ENCODE measurements at regions not wholly inside any gene's neighbourhood (a gene's known extent, or its start where the extent isn't known, plus 50 kb on each side); places are given as distances from the start of the nearest gene placed in this dataset.
"Not testable (repeated sequence)": the region's sequence is repeated elsewhere in the genome, so short reads cannot be mapped to it uniquely, and the experiment has no call there.

DNA sequence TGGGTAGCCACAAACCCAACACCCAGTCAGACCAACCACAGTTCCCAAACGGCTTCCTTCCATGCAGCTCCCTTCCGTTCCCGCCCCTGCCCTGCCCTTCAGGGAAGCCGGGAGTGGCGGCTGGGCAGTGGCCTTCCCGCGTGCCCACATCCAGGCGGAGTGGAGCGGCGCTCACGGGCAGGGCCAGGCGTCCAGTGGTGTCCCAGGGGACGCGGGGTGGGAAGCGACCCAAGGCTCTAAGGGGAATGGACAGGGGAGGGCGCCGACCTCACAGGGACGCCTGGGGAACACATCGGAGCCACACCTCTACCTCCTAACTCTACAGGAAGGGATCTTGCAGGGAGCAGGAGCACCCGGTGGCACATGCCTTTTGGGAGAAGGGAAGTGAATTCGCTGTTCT is 225.9 kb upstream of the MGAT5 start:
- ChIA-PET POLR2A (no interaction called here), CTCF (no interaction called here)
- no peaks in the 10 kb centered on the region for H3K36me3 Mint-ChIP-seq
- no peak overlapping the region for H3K4me3 Mint-ChIP-seq
- H3K9me3 Mint-ChIP-seq = no peaks in the 10 kb centered on the region
- no peaks in the 10 kb centered on the region for H3K4me1 Mint-ChIP-seq (ENCODE audit: low read depth)
- H3K27ac Mint-ChIP-seq = no peak overlapping the region
- peaks cover 26% of the 10 kb centered on the region for H3K27me3 Mint-ChIP-seq
- no peak for DNase-seq
- intact Hi-C loops (cut with micrococcal nuclease) = loop anchor here (10.0 kb wide), 1 partner anchor 143 kb away; no protein-coding TSS in a partner anchor

DNA sequence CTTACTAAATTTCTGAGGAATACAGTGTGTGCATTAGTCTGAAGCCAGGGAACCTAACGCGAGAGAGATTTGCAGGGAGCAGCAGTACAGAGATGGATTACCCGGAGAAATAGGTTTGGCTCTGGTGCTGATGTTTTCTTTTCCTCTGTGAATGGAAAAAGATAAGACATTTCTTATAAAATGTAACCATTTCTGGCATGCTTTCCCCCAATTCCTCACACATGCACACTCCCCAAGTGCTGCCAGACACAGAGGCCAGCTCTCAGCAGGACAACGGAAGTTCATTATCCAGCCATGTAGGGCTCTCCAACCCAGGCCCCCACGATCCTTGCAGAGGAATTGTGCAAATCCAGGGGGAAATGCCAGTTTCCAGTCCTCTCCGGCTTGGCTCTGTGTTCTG is 224.5 kb upstream of the MGAT5 start:
- H3K36me3 Mint-ChIP-seq = no peaks in the 10 kb centered on the region
- intact Hi-C loops (cut with micrococcal nuclease) = loop anchor here (10.0 kb wide), 1 partner anchor 145 kb away; no protein-coding TSS in a partner anchor
- no peak overlapping the region for H3K4me3 Mint-ChIP-seq
- peaks cover 27% of the 10 kb centered on the region for H3K27me3 Mint-ChIP-seq
- ChIA-PET POLR2A (no interaction called here), CTCF (no interaction called here)
- H3K27ac Mint-ChIP-seq = no peak overlapping the region
- DNase-seq = no peak
- H3K9me3 Mint-ChIP-seq = no peaks in the 10 kb centered on the region
- no peaks in the 10 kb centered on the region for H3K4me1 Mint-ChIP-seq (ENCODE audit: low read depth)

DNA sequence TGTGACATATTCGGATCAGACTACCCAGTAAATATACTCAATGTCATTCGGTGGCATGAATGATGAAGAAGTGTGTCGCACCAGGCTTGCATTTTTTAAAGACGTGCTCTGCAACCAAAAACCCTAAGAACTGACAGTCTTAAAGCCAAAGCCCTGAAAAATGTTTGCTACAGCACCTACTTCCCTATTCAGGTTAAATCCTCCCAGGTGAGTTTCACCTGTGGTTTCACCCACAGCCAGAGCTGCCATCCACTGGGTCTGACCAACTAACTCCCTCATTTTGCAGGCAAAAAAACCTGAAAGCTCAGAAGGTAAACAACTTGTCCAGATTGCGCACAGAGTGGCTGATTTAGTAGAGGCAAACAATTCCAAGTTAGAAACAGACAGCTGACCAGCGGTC is 222.3 kb upstream of the MGAT5 start:
- Mint-ChIP-seq H3K36me3 (no peaks in the 10 kb centered on the region), H3K4me1 (ENCODE audit: low read depth) (no peaks in the 10 kb centered on the region), H3K27ac (no peak overlapping the region), H3K9me3 (no peaks in the 10 kb centered on the region), H3K4me3 (no peak overlapping the region), H3K27me3 (peaks cover 21% of the 10 kb centered on the region)
- CTCF ChIA-PET = no interaction called here
- intact Hi-C loops (cut with micrococcal nuclease) = no loop called here
- POLR2A ChIA-PET = no interaction called here
- no peak for DNase-seq

- no peak for DNase-seq
- intact Hi-C loops (cut with micrococcal nuclease) = no loop called here
- H3K27ac Mint-ChIP-seq = no peak overlapping the region
- H3K9me3 Mint-ChIP-seq = peaks cover 12% of the 10 kb centered on the region
- no peak overlapping the region for H3K4me3 Mint-ChIP-seq
- peaks cover 8% of the 10 kb centered on the region for H3K4me1 Mint-ChIP-seq (ENCODE audit: low read depth)
- POLR2A ChIA-PET = no interaction called here
- CTCF ChIA-PET = no interaction called here
- peaks cover 4% of the 10 kb centered on the region for H3K27me3 Mint-ChIP-seq
- H3K36me3 Mint-ChIP-seq = peaks cover 5% of the 10 kb centered on the region
Measured at GRCh38 chr2:134035605-134036370, 218.1 kb upstream of the MGAT5 start.

DNA sequence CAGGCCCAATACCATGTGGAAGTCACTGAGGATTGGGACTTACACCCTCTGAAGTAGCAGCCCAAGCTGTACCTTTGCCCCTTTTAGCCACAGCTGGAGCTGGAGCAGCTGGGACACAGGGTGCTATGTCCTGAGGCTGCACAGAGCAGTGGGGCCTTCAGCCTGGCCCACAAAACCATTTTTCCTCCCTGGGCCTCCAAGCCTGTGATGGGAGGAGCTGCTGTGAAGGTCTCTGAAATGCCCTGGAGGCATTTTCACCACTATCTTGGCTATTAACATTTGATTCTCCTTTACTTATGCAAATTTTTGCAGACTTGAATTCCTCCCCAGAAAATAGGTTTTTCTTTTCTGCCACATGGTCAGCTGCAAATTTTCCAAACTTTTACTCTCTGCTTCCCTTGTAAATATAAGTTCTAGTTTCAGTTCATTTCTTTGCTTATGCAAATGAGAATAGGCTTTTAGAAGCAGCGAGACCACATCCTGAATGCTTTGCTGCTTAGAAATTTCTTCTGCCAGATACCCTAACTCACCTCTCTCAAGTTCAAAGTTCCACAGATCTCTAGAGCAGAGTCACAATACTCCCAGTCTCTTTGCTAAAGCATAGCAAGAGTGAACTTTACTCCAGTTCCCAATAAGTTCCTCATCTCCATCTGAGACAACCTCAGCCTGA is 213.8 kb upstream of the MGAT5 start:
- POLR2A ChIA-PET = no interaction called here

GRCh38 chr2:134040626-134041172 is 213.2 kb upstream of the MGAT5 start:
- CTCF ChIA-PET; H3K4me3 Mint-ChIP-seq; H3K27me3 Mint-ChIP-seq; H3K36me3 Mint-ChIP-seq; intact Hi-C loops (cut with micrococcal nuclease); DNase-seq; POLR2A ChIA-PET; H3K27ac Mint-ChIP-seq: not testable (repeated sequence)
- Mint-ChIP-seq H3K4me1 (ENCODE audit: low read depth) (peaks cover 26% of the 10 kb centered on the region), H3K9me3 (peaks cover 16% of the 10 kb centered on the region)

More for the DNA sequence above, 213.8 kb upstream of the MGAT5 start:
- Mint-ChIP-seq H3K27me3 (peaks cover 2% of the 10 kb centered on the region), H3K27ac (no peak overlapping the region), H3K4me1 (ENCODE audit: low read depth) (peaks cover 26% of the 10 kb centered on the region), H3K4me3 (no peak overlapping the region), H3K9me3 (peaks cover 16% of the 10 kb centered on the region), H3K36me3 (peaks cover 6% of the 10 kb centered on the region)
- no peak for DNase-seq
- CTCF ChIA-PET = no interaction called here
- intact Hi-C loops (cut with micrococcal nuclease) = no loop called here

DNA sequence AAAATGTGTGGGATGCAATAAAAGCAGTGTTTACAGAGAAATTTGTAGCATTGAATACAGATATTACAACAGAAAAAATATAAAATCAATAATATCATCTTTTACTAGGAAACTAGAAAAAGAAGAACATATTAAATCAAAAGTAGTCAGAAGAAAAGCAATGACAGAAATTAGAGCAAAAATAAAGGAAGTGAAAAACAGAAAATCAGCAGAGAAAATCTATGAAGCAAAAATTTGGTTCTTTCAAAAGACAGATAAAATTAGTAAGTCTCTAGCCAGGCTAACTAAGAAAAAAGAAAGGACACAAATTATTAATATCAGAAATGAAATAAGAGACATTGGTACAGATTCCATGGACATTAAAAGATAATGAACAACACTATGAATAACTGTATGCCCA is 212.0 kb upstream of the MGAT5 start:
- peaks cover 6% of the 10 kb centered on the region for H3K27me3 Mint-ChIP-seq
- POLR2A ChIA-PET = no interaction called here
- CTCF ChIA-PET = no interaction called here

GRCh38 chr2:134043028-134043427 is 210.8 kb upstream of the MGAT5 start:
- H3K27ac Mint-ChIP-seq; CTCF ChIA-PET; H3K27me3 Mint-ChIP-seq; POLR2A ChIA-PET; H3K36me3 Mint-ChIP-seq; intact Hi-C loops (cut with micrococcal nuclease); DNase-seq; H3K4me3 Mint-ChIP-seq: not testable (repeated sequence)
- peaks cover 26% of the 10 kb centered on the region for H3K4me1 Mint-ChIP-seq (ENCODE audit: low read depth)
- H3K9me3 Mint-ChIP-seq = peaks cover 17% of the 10 kb centered on the region

More for the DNA sequence above, 212.0 kb upstream of the MGAT5 start:
- peaks cover 16% of the 10 kb centered on the region for H3K9me3 Mint-ChIP-seq
- H3K4me3 Mint-ChIP-seq = no peak overlapping the region
- intact Hi-C loops (cut with micrococcal nuclease) = no loop called here
- H3K4me1 Mint-ChIP-seq (ENCODE audit: low read depth) = peaks cover 26% of the 10 kb centered on the region
- no peak for DNase-seq
- peaks cover 10% of the 10 kb centered on the region for H3K36me3 Mint-ChIP-seq
- H3K27ac Mint-ChIP-seq = no peak overlapping the region

DNA sequence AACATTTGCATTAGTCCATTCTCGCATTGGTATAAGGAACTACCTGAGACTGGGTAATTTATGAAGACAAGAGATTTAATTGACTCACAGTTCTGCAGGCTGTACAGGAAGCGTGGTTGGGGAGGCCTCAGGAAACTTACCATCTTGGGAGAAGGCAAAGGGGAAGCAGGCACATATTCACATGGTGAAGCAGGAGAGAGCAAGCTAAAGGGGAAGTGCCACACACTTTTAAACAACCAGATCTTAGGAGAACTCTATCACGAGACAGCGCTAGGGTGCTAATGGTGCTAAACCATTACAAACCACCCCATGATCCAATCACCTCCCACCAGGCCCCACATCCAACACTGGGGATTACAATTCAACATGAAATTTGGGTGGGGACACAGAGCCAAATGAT is 201.7 kb upstream of the MGAT5 start:
- Mint-ChIP-seq H3K36me3 (no peaks in the 10 kb centered on the region), H3K4me3 (no peak overlapping the region), H3K27ac (no peak overlapping the region), H3K9me3 (peaks cover 2% of the 10 kb centered on the region), H3K27me3 (no peaks in the 10 kb centered on the region), H3K4me1 (ENCODE audit: low read depth) (no peaks in the 10 kb centered on the region)
- POLR2A ChIA-PET = no interaction called here
- DNase-seq = no peak
- intact Hi-C loops (cut with micrococcal nuclease) = no loop called here
- CTCF ChIA-PET = no interaction called here

- intact Hi-C loops (cut with micrococcal nuclease) = no loop called here
- no peak for DNase-seq
- H3K4me1 Mint-ChIP-seq (ENCODE audit: low read depth) = peaks cover 11% of the 10 kb centered on the region
- H3K9me3 Mint-ChIP-seq = no peaks in the 10 kb centered on the region
- CTCF ChIA-PET = interaction anchor here (0.8 kb wide), 1 partner anchor 190 kb away, joined by 3 read pairs; no protein-coding TSS in a partner anchor
- H3K4me3 Mint-ChIP-seq = no peak overlapping the region
- POLR2A ChIA-PET = no interaction called here
- H3K27ac Mint-ChIP-seq = no peak overlapping the region
- H3K36me3 Mint-ChIP-seq = no peaks in the 10 kb centered on the region
- H3K27me3 Mint-ChIP-seq = no peaks in the 10 kb centered on the region
Measured at GRCh38 chr2:134056173-134056572, 197.7 kb upstream of the MGAT5 start.

GRCh38 chr2:134061066-134061465 is 192.8 kb upstream of the MGAT5 start:
- H3K4me3 Mint-ChIP-seq = not testable (repeated sequence)

GRCh38 chr2:134062235-134062634 is 191.6 kb upstream of the MGAT5 start:
- H3K4me3 Mint-ChIP-seq; POLR2A ChIA-PET; H3K36me3 Mint-ChIP-seq; DNase-seq; H3K27ac Mint-ChIP-seq; intact Hi-C loops (cut with micrococcal nuclease); CTCF ChIA-PET: not testable (repeated sequence)
- peaks cover 20% of the 10 kb centered on the region for H3K27me3 Mint-ChIP-seq
- peaks cover 18% of the 10 kb centered on the region for H3K9me3 Mint-ChIP-seq
- peaks cover 18% of the 10 kb centered on the region for H3K4me1 Mint-ChIP-seq (ENCODE audit: low read depth)

More at GRCh38 chr2:134061066-134061465, 192.8 kb upstream of the MGAT5 start:
- H3K36me3 Mint-ChIP-seq; DNase-seq; H3K27ac Mint-ChIP-seq; POLR2A ChIA-PET; CTCF ChIA-PET; intact Hi-C loops (cut with micrococcal nuclease): not testable (repeated sequence)
- Mint-ChIP-seq H3K9me3 (peaks cover 18% of the 10 kb centered on the region), H3K4me1 (ENCODE audit: low read depth) (peaks cover 18% of the 10 kb centered on the region), H3K27me3 (peaks cover 16% of the 10 kb centered on the region)
